Fibroblast of gingiva (primary cell): ENCODE measurements at regions not wholly inside any gene's neighbourhood (a gene's known extent, or its start where the extent isn't known, plus 50 kb on each side); places are given as distances from the start of the nearest gene placed in this dataset.

ENCODE experiments used
- DNase-seq: peaks from one replicate; pipeline ENCODE4 v3.0.0-alpha.2; 2011; ENCODE audit warnings: low read depth

- no peak for DNase-seq
Observed at GRCh38 chr7:46440186-46440585, 519.1 kb upstream of the IGFBP3 start.

- DNase-seq, result peak; percentile 94
Observed at GRCh38 chr7:46432708-46433107, 511.6 kb upstream of the IGFBP3 start.

GRCh38 chr7:46428295-46428694 lies 507.2 kb upstream of the IGFBP3 start:
- no peak for DNase-seq

GRCh38 chr7:46424934-46425333 lies 503.9 kb upstream of the IGFBP3 start:
- DNase-seq, result peak; percentile 34

- no peak for DNase-seq
Observed at GRCh38 chr7:46421441-46422230, 500.6 kb upstream of the IGFBP3 start.

- DNase-seq, result no peak
Observed at GRCh38 chr7:46414946-46415345, 493.9 kb upstream of the IGFBP3 start.

- DNase-seq, result no peak
Observed at GRCh38 chr7:46411236-46411635, 490.2 kb upstream of the IGFBP3 start.

GRCh38 chr7:46407125-46407524 lies 486.1 kb upstream of the IGFBP3 start:
- no peak for DNase-seq

GRCh38 chr7:46397591-46397990 lies 476.5 kb upstream of the IGFBP3 start:
- DNase-seq, result no peak

GRCh38 chr7:46396481-46396880 lies 475.4 kb upstream of the IGFBP3 start:
- peak; percentile 73 for DNase-seq

GRCh38 chr7:46393142-46393541 lies 472.1 kb upstream of the IGFBP3 start:
- DNase-seq, result no peak

- no peak for DNase-seq
Observed at GRCh38 chr7:46391231-46392201, 470.4 kb upstream of the IGFBP3 start.

GRCh38 chr7:46390042-46390441 lies 469.0 kb upstream of the IGFBP3 start:
- DNase-seq, result no peak

GRCh38 chr7:46389146-46389545 lies 468.1 kb upstream of the IGFBP3 start:
- no peak for DNase-seq

GRCh38 chr7:46387646-46388045 lies 466.6 kb upstream of the IGFBP3 start:
- DNase-seq, result peak; percentile 55

- DNase-seq, result no peak
Observed at GRCh38 chr7:46386428-46387399, 465.6 kb upstream of the IGFBP3 start.

- peak; percentile 83 for DNase-seq
Observed at GRCh38 chr7:46385662-46386309, 464.7 kb upstream of the IGFBP3 start.

- peak; percentile 25 for DNase-seq
Observed at GRCh38 chr7:46383605-46384004, 462.5 kb upstream of the IGFBP3 start.

GRCh38 chr7:46369933-46370654 lies 449.0 kb upstream of the IGFBP3 start:
- DNase-seq, result peak; percentile 97

- no peak for DNase-seq
Observed at GRCh38 chr7:46368871-46369270, 447.8 kb upstream of the IGFBP3 start.

- DNase-seq, result no peak
Observed at GRCh38 chr7:46366526-46366925, 445.5 kb upstream of the IGFBP3 start.
